Stimulated activated effector memory CD8-positive, alpha-beta T cell treated with anti-CD3 and anti-CD28 coated beads, Interleukin-12 subunit alpha, Interleukin-12 subunit beta, amount 100 ng/mL, for 72 hours (primary cell): ENCODE measurements at regions not wholly inside any gene's neighbourhood (a gene's known extent, or its start where the extent isn't known, plus 50 kb on each side); places are given as distances from the start of the nearest gene placed in this dataset.
"Not testable (repeated sequence)": the region's sequence is repeated elsewhere in the genome, so short reads cannot be mapped to it uniquely, and the experiment has no call there.

Experiments used
- ATAC-seq: fragments of 150-1000 bp; cut with Tn5 transposase; 2 replicates; pipeline ENCODE4 v1.10.0; 2021
- DNase-seq, 2 donors: peaks; one replicate each; pipeline ENCODE4 v3.0.0; 2021 to 2022; ENCODE audit warnings: low spot score in 2 of 2
- H3K27ac Mint-ChIP-seq: one replicate; pipeline ENCODE4 v1.8.0; 2022; ENCODE audit warnings: mild to moderate bottlenecking, mixed read lengths
- H3K36me3 Mint-ChIP-seq: one replicate; pipeline ENCODE4 v1.8.0; 2022; ENCODE audit warnings: mild to moderate bottlenecking, mixed read lengths
- H3K4me1 Mint-ChIP-seq: one replicate; pipeline ENCODE4 v1.8.0; 2022; ENCODE audit warnings: mixed read lengths
- H3K4me3 Mint-ChIP-seq: one replicate; pipeline ENCODE4 v1.8.0; 2022; ENCODE audit warnings: mild to moderate bottlenecking, mixed read lengths
- H3K9me3 Mint-ChIP-seq: one replicate; pipeline ENCODE4 v1.8.0; 2022; ENCODE audit warnings: mixed read lengths

DNA sequence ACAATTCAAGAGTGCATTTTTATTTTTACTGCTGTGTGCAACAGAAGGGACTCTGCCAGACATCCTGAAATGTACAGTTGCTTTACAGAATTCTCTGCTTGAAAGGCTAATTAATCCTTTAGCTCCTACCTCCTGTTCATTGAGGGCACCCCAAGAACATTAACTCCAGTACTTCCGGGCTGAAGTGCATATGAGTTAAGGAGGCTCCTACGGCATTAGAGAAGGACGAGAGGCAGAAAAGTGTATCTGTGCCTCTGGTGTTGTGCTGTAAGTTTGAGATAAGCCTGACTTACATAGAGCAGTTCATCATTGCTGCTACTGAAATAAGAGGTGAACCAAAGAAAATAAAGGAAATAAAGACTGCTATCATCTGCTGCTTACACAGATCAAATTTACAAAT lies 609.3 kb upstream of the ADGRB3 start:
- Mint-ChIP-seq H3K9me3 (peaks cover 7% of the 10 kb centered on the region), H3K36me3 (no peaks in the 10 kb centered on the region), H3K4me3 (no peak overlapping the region), H3K27ac (no peak overlapping the region), H3K4me1 (no peaks in the 10 kb centered on the region)
- DNase-seq (no peak), ATAC-seq (no peak)

DNA sequence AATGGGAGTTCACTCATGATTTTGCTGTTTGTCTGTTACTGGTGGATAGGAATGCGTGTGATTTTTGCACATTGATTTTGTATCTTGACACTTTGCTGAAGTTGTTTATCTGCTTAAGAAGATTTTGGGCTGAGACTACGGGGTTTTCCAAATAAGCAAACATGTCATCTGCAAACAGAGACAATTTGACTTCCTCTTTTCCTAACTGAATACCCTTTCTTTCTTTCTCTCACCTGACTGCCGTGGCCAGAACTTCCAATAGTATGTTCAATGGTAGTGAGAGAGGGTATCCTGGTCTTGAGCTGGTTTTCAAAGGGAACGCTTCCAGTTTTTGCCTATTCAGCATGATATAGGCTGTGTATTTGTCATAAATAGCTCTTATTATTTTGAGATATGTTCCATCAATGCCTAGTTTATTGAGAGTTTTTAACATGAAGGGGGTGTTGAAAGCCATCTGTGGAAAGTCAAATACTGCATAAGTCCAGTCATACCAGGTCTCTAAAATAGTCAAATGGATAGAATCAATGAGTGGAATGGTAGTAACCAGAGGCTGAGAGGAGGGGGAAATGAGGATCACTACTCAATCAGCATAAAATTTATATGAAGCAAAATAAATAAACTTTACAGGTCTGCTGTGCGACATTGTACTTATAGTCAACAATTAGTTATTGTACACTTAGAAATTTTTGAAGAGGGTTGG lies 610.4 kb upstream of the ADGRB3 start:
- ATAC-seq (no peak), DNase-seq (no peak)
- Mint-ChIP-seq H3K9me3 (peaks cover 7% of the 10 kb centered on the region), H3K27ac (no peak overlapping the region), H3K4me3 (no peak overlapping the region), H3K4me1 (no peaks in the 10 kb centered on the region), H3K36me3 (no peaks in the 10 kb centered on the region)

DNA sequence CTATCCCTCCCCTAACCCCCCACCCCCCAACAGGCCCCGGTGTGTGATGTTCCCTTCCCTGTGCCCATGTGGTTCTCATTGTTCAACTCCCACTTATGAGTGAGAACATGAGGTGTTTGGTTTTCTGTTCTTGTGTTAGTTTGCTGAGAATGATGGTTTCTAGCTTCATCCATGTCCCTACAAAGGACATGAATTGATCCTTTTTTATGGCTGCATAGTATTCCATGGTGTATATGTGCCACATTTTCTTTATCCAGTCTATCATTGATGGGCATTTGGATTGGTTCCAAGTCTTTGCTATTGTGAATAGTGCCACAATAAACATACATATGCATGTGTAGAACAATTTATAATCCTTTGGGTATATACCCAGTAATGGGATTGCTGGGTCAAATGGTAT lies 612.1 kb upstream of the ADGRB3 start:
- not testable (repeated sequence) for ATAC-seq, H3K4me3 Mint-ChIP-seq

DNA sequence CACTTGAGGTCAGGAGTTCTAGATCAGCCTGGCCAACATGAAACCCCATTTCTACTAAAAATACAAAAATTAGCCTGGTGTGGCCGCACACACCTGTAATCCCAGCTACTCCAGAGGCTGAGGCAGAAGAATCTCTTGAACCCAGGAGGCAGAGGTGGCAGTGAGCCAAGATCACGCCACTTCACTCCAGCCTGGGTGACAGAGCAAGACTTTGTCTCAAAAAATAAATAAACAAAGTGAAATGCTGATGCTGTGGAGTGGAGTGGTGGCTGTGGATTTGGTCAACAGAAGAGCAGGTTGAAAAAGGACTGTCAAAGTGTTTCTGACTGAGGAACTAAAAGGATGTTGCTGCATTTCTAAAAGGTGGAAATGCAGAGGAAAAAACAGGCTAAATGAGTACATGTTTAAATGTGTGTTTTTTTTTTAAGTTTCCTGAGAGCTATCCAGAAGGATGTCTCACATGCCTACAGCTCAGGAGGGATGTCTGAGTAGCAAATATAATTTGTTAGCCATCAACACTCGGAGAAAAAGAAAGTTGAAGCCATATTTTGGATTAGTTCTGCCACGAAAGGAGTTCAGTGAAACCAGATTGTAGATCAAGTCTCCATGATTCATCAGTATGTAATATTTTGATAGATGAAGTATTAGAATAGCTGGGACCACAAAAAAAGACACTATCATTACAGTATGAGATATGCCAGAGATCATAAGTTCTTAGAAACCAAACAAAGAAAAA lies 621.1 kb upstream of the ADGRB3 start:
- DNase-seq = no peak
- Mint-ChIP-seq H3K27ac (no peak overlapping the region), H3K4me1 (no peaks in the 10 kb centered on the region), H3K4me3 (no peak overlapping the region), H3K36me3 (no peaks in the 10 kb centered on the region), H3K9me3 (peaks cover 29% of the 10 kb centered on the region)
- no peak for ATAC-seq

More for the DNA sequence above, 612.1 kb upstream of the ADGRB3 start:
- H3K9me3 Mint-ChIP-seq, H3K27ac Mint-ChIP-seq, H3K4me1 Mint-ChIP-seq, H3K36me3 Mint-ChIP-seq, DNase-seq: not testable (repeated sequence)

DNA sequence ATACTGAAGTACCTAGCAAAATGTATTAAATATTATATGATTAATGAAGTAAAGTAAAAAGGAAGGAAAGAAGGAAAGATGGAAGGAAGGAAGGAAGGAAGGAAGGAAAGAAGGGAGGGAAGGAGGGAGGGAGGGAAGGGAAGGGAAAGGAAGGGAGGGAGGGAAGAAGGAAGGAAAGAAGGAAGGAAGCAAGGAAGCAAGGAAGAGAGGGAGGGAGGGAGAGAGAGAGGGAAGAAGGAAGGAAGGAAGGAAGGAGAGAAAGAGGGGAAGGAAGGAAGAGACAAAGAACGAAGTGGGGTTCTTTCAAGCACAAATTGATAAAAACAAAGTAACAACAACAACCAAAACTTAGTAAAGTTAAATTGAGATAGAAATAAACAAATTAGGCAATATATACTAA lies 622.3 kb upstream of the ADGRB3 start:
- DNase-seq (no peak), ATAC-seq (no peak)
- Mint-ChIP-seq H3K27ac (no peak overlapping the region), H3K4me1 (no peaks in the 10 kb centered on the region), H3K9me3 (peaks cover 32% of the 10 kb centered on the region), H3K4me3 (no peak overlapping the region), H3K36me3 (no peaks in the 10 kb centered on the region)

DNA sequence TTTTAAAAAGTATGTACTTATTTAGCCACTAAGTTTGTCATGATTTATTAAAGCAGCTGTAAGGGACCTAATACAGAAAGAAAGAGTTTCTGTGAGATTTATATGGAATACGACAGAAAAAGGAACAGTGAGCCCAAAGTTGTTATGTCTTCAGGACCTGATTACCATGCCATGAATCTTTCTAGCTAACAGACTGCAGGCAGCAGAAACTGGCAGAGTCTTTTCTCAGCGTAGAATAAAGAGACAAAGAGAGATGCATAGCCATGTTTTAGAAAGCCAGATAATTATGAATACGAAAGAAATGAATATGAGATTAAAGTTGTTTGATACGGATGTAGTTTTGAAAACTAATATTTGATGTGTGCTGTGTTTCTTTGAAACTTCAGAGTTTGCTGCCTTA lies 624.1 kb upstream of the ADGRB3 start:
- H3K4me1 Mint-ChIP-seq = no peaks in the 10 kb centered on the region
- ATAC-seq (no peak), DNase-seq (no peak)
- peaks cover 35% of the 10 kb centered on the region for H3K9me3 Mint-ChIP-seq
- H3K36me3 Mint-ChIP-seq = no peaks in the 10 kb centered on the region
- H3K4me3 Mint-ChIP-seq = no peak overlapping the region
- H3K27ac Mint-ChIP-seq = no peak overlapping the region

DNA sequence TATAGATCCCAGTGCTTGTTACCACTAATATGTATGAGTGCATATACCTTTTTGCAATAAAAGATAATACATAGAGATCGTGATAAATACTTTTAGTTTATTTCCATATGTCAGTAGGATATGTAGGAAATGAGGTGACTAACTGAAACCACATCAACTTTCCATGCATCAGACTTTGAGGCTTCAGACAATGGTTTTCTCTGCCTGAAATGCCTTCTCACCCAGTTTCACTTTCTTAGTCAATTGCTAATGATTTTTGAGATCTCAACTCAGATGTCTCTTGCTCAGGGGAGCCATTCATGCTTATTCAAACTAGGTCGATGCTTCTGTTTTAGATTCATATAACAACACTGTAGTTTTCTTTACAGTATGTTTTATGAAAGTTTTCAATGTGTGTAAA lies 626.6 kb upstream of the ADGRB3 start:
- Mint-ChIP-seq H3K27ac (no peak overlapping the region), H3K36me3 (no peaks in the 10 kb centered on the region), H3K9me3 (peaks cover 22% of the 10 kb centered on the region), H3K4me1 (no peaks in the 10 kb centered on the region), H3K4me3 (no peak overlapping the region)
- DNase-seq = no peak
- no peak for ATAC-seq

DNA sequence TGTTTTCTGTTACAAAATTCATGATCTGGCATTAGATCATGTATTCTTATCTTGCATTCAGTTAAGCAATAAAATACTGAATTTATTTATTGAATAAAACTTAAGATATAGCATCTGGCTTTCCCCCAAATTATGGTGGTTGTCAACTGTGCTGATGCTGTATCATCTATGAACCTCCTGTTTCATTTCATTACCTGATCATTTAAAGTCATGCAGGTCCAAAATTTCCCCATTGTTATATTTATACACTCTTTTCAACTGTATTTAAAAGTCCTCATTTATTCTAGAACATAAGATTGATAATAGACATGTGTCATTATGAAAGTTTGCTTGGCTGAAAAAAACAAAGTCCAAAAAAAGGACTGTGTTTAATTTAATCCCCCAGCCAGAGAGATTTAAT lies 627.4 kb upstream of the ADGRB3 start:
- DNase-seq = no peak
- Mint-ChIP-seq H3K36me3 (no peaks in the 10 kb centered on the region), H3K9me3 (peaks cover 23% of the 10 kb centered on the region), H3K4me3 (no peak overlapping the region), H3K27ac (no peak overlapping the region), H3K4me1 (no peaks in the 10 kb centered on the region)
- ATAC-seq = no peak

DNA sequence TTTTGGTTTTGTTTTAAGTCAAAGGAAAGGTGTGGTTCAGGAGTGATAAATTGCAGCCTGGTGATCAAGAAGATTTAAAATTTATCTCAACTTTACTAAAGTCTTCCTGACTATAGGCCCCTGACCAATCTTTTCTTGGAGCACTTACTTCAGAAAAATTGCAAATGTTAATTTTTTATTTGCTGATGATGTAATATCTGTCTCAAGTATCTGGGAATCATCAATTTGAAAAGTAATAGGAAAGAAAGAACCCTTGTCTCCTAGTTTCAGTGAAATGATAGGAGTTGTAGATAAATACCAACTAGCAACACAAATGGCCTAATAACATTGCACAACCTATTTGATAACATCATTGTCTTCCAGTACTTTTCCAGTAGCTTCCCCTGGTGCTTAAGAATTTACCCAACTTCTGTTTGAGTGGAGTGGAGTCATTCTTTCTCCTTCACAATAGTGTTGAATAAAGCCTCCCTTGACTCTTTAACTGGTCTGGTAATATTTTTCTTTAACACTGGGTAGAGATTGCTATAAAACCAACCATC lies 648.3 kb upstream of the ADGRB3 start:
- Mint-ChIP-seq H3K27ac (no peak overlapping the region), H3K4me1 (no peaks in the 10 kb centered on the region), H3K36me3 (no peaks in the 10 kb centered on the region), H3K9me3 (peaks cover 12% of the 10 kb centered on the region), H3K4me3 (no peak overlapping the region)
- ATAC-seq = no peak
- DNase-seq = no peak

DNA sequence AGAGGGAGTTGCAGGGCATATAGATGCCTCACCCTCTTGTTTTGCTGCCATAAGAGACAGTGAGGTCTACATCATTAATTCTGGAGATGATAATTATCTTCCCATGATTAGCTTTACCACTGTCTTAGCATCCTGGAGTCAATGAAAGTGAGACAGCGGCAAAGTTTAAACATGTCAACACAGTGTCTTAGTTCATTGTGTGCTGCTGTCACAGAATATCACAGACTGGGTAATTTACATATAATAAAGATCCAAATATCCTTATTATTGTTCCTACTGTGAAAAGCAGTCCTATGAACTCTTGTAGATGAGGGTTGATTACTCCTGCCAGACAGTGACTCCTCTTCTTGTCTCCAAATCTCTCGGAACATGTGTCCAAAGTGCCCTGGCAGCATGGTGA lies 658.6 kb upstream of the ADGRB3 start:
- Mint-ChIP-seq H3K4me3 (no peak overlapping the region), H3K27ac (no peak overlapping the region), H3K36me3 (no peaks in the 10 kb centered on the region), H3K9me3 (peaks cover 16% of the 10 kb centered on the region), H3K4me1 (no peaks in the 10 kb centered on the region)
- ATAC-seq = no peak
- no peak for DNase-seq

DNA sequence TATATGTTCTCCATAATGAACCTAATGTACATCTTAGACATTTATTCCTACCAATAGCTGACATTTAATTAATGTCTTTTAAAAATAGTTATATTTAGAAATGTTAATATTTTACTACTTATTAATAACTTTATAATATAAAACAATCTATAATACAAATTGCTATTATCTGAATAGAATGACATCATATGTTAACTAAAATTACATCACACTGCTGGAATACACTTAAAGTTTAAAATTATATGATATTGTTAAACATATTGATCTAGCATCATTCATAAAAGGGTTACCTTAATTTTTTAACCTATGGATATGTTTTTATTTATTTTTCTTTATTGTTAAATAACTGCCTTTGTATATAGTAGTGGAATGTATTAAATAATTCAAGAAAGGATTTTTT lies 660.2 kb upstream of the ADGRB3 start:
- Mint-ChIP-seq H3K36me3 (no peaks in the 10 kb centered on the region), H3K4me1 (no peaks in the 10 kb centered on the region), H3K9me3 (peaks cover 9% of the 10 kb centered on the region), H3K4me3 (no peak overlapping the region), H3K27ac (no peak overlapping the region)
- DNase-seq = no peak
- no peak for ATAC-seq

DNA sequence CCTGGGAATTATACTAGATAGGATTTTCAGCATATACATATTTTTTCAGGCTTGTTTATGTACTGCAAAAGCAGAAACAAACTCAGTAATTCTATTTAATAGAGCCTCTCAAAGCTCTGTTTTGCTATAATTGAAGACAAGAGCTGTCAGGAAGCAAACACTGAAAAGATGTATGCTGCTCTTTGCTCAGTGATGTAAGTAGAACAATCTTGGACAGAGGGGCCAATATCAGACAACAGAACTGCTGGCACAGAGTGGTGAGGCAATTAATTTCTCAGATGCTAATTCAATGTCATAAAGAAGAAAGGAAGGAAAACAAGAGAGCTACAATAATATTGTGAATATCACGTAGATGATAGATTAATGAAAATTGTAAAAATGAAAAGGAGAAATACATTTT lies 663.3 kb upstream of the ADGRB3 start:
- Mint-ChIP-seq H3K9me3 (peaks cover 8% of the 10 kb centered on the region), H3K4me1 (no peaks in the 10 kb centered on the region), H3K27ac (no peak overlapping the region), H3K36me3 (no peaks in the 10 kb centered on the region), H3K4me3 (no peak overlapping the region)
- no peak for DNase-seq
- no peak for ATAC-seq

DNA sequence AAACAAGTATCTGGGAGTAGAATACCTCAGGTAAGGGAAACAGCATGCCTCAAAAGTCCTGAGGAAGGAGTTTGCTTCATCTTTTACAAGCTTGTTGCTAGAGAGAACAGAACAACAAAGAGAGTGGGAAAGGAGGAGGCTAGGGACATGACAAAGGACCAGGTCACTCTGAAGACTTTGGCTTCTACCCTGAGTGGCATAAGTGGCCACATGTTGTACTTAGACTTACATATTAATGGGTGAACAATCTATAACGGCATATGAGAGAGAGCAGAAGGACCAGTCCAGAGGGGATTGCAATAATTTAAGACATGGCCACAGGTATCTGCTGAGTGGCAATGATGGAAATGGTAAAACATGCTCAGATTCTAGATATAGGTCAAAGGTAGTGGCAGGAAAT lies 668.3 kb upstream of the ADGRB3 start:
- Mint-ChIP-seq H3K27ac (no peak overlapping the region), H3K9me3 (peaks cover 13% of the 10 kb centered on the region), H3K4me1 (no peaks in the 10 kb centered on the region), H3K36me3 (no peaks in the 10 kb centered on the region), H3K4me3 (no peak overlapping the region)
- DNase-seq = no peak
- ATAC-seq = no peak

DNA sequence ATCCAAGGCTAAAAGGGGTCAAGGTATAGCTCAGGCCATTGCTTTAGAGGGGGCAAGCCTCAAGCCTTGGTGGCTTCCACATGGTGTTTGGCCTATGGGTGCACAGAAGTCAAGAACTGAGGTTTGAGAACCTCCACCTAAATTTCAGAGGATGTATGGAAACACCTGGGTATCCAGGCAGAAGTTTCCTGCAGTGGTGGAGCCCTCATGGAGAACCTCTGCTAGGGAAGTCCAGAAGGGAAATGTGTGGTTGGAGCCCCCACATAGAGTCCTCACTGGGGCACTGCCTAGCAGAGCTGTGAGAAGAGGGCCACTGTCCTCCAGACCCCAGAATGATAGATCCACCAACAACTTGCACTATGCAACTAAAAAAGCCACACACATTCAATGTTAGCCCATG lies 678.7 kb upstream of the ADGRB3 start:
- ATAC-seq = no peak
- Mint-ChIP-seq H3K9me3 (peaks cover 7% of the 10 kb centered on the region), H3K27ac (no peak overlapping the region), H3K36me3 (no peaks in the 10 kb centered on the region), H3K4me3 (no peak overlapping the region), H3K4me1 (no peaks in the 10 kb centered on the region)
- no peak for DNase-seq

DNA sequence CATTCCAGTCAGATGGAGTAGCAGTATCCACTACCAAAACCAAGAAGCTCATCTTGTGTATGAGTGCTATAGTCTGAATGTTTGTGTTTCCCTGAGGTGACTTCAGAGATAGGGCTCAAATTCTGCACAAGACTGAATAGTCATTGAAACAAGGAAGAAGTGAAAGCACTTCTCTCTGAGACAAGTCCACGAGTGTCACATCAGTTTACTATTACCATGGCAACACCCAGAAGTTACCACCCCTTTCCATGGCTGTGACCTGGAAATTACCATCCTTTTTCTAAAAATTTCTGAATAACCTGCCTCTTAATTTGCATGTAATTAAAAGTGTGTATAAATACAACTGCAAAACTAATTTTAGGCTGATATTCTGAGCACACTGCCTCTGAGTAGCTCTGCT lies 682.1 kb upstream of the ADGRB3 start:
- H3K36me3 Mint-ChIP-seq = no peaks in the 10 kb centered on the region
- no peak overlapping the region for H3K27ac Mint-ChIP-seq
- DNase-seq (no peak), ATAC-seq (no peak)
- H3K4me3 Mint-ChIP-seq = no peak overlapping the region
- no peaks in the 10 kb centered on the region for H3K4me1 Mint-ChIP-seq
- peaks cover 9% of the 10 kb centered on the region for H3K9me3 Mint-ChIP-seq

DNA sequence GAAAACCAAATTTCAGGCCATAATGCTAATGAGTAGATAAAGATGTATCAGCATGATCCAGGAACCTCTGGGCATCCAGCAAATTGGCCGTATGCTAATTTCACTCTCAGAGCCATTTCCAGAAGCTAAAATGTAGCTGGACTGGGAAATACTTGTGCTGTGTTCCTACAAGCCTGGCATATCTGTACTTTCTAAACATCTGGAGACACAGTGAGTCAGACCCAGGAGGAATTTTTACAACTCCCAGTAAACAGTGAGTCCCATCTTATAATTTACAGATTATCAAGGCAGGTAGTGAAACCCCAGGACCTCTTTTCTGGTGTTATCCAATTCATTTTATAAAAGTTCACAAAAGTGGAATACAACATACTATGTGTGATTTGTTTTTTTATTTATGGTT lies 683.0 kb upstream of the ADGRB3 start:
- Mint-ChIP-seq H3K4me3 (no peak overlapping the region), H3K27ac (no peak overlapping the region), H3K4me1 (no peaks in the 10 kb centered on the region), H3K36me3 (no peaks in the 10 kb centered on the region), H3K9me3 (peaks cover 9% of the 10 kb centered on the region)
- DNase-seq (no peak), ATAC-seq (no peak)
